ENCODE measurements at regions not wholly inside any gene's neighbourhood (a gene's known extent, or its start where the extent isn't known, plus 50 kb on each side); places are given as distances from the start of the nearest gene placed in this dataset.
"Not testable (repeated sequence)": the region's sequence is repeated elsewhere in the genome, so short reads cannot be mapped to it uniquely, and the experiment has no call there.

DNA sequence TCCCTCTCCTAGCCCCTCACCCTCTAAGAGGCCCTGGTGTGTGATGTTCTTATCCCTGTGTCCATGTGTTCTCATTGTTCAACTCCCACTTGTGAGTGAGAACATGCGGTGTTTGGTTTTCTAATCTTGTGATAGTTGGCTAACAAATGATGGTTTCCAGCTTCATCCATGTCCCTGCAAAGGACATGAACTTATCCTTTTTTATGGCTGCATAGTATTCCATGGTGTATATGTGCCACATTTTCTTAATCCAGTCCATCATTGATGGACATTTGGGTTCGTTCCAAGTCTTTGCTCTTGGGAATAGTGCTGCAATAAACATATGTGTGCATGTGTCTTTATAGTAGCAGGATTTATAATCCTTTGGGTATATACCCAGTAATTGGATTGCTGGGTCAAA lies 353.2 kb upstream of the EDA2R start:
- not testable (repeated sequence) for TF ChIP-seq YY1 (IDR thresholded peaks at IDR 0.05; ENCODE audit: insufficient read depth, insufficient read length); SUZ12 (IDR thresholded peaks at IDR 0.05; ENCODE audit: extremely low read depth, insufficient read depth, insufficient read length)
